Hepatic stellate cell (primary cell): ENCODE measurements at regions not wholly inside any gene's neighbourhood (a gene's known extent, or its start where the extent isn't known, plus 50 kb on each side); places are given as distances from the start of the nearest gene placed in this dataset.
"Not testable (repeated sequence)": the region's sequence is repeated elsewhere in the genome, so short reads cannot be mapped to it uniquely, and the experiment has no call there.

Experiments
- DNase-seq: peaks from one replicate; pipeline ENCODE4 v3.0.0; 2011; ENCODE audit warnings: low spot score

GRCh38 chr1:228669242-228669585, 66.1 kb upstream of the RHOU start:
- no peak for DNase-seq

GRCh38 chr1:228681076-228681565, 54.2 kb upstream of the RHOU start:
- DNase-seq: not testable (repeated sequence)

GRCh38 chr1:228683428-228683827, 51.9 kb upstream of the RHOU start:
- no peak for DNase-seq

- DNase-seq: no peak
Observed at GRCh38 chr1:228684607-228685006, 50.7 kb upstream of the RHOU start.

GRCh38 chr1:228685081-228685660, 50.1 kb upstream of the RHOU start:
- no peak for DNase-seq
